ENCODE measurements at regions not wholly inside any gene's neighbourhood (a gene's known extent, or its start where the extent isn't known, plus 50 kb on each side); places are given as distances from the start of the nearest gene placed in this dataset.

DNA sequence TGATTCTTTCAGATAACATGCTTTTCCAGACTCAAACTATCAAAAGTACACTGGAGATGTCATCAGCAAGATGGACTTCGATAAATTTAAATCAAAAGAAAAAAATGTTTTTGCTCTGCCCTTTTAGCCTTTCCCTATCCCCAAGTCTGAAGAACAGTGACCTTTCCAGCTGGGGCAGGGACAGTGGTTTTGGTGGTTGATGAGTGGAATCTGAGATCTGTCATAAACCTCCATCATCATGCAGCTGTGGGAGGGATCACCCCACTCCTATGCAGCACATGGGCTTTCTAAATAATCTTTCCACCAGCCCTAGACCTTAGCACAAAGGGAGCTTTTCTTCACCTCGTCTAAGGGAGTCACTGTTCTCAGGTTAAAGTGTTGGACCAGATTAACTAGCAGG is 869.5 kb upstream of the SOX9 start:
- TF ChIP-seq, protein P1, sequence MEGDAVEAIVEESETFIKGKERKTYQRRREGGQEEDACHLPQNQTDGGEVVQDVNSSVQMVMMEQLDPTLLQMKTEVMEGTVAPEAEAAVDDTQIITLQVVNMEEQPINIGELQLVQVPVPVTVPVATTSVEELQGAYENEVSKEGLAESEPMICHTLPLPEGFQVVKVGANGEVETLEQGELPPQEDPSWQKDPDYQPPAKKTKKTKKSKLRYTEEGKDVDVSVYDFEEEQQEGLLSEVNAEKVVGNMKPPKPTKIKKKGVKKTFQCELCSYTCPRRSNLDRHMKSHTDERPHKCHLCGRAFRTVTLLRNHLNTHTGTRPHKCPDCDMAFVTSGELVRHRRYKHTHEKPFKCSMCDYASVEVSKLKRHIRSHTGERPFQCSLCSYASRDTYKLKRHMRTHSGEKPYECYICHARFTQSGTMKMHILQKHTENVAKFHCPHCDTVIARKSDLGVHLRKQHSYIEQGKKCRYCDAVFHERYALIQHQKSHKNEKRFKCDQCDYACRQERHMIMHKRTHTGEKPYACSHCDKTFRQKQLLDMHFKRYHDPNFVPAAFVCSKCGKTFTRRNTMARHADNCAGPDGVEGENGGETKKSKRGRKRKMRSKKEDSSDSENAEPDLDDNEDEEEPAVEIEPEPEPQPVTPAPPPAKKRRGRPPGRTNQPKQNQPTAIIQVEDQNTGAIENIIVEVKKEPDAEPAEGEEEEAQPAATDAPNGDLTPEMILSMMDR (IDR thresholded peaks at IDR 0.05; ENCODE audit: insufficient read depth, low read length, poor library complexity, severe bottlenecking), result no peak
- no peak for TF ChIP-seq EZH2phosphoT487 (conservative IDR thresholded peaks at IDR 0.05; ENCODE audit: low read length)
